Hepatocyte (in vitro differentiated cells): ENCODE measurements at regions not wholly inside any gene's neighbourhood (a gene's known extent, or its start where the extent isn't known, plus 50 kb on each side); places are given as distances from the start of the nearest gene placed in this dataset.

Experiments
- DNase-seq: peaks from one replicate; pipeline ENCODE4 v3.0.0-alpha.2; 2016; ENCODE audit warnings: low spot score
- H2AFZ ChIP-seq: fragments of 200-600 bp; sonication (generic); 2 replicates; pipeline ENCODE4 v1.6.0; 2016; ENCODE audit warnings: antibody characterized with exemption, mild to moderate bottlenecking
- H3K27ac ChIP-seq: fragments of 200-600 bp; sonication (generic); 2 replicates; pipeline ENCODE4 v1.5.1; 2016; ENCODE audit warnings: mild to moderate bottlenecking
- H3K27me3 ChIP-seq: fragments of 200-600 bp; sonication (generic); 2 replicates; pipeline ENCODE4 v1.6.1; 2016
- H3K36me3 ChIP-seq: fragments of 200-600 bp; sonication (generic); replicated peaks from 2 replicates; pipeline ENCODE4 v1.5.1; 2016; ENCODE audit warnings: low read depth; ENCODE audit not compliant: insufficient read depth
- H3K4me1 ChIP-seq: fragments of 200-600 bp; sonication (generic); 2 replicates; pipeline ENCODE4 v1.5.1; 2016; ENCODE audit warnings: mild to moderate bottlenecking, moderate library complexity; ENCODE audit not compliant: insufficient read depth
- H3K4me2 ChIP-seq: fragments of 200-600 bp; sonication (generic); 2 replicates; pipeline ENCODE4 v1.6.0; 2016
- H3K4me3 ChIP-seq: fragments of 200-600 bp; sonication (generic); 2 replicates; pipeline ENCODE4 v1.5.1; 2016; ENCODE audit warnings: mild to moderate bottlenecking
- H3K79me2 ChIP-seq: fragments of 200-600 bp; sonication (generic); 2 replicates; pipeline ENCODE4 v1.6.0; 2017; ENCODE audit warnings: mild to moderate bottlenecking
- H3K9me2 ChIP-seq: fragments of 200-600 bp; sonication (generic); replicated peaks from 2 replicates; pipeline ENCODE4 v1.6.0; 2017; ENCODE audit warnings: mild to moderate bottlenecking; ENCODE audit not compliant: insufficient read depth
- H3K9me3 ChIP-seq: fragments of 200-600 bp; sonication (generic); 2 replicates; pipeline ENCODE4 v1.5.1; 2016; ENCODE audit warnings: low read depth, mild to moderate bottlenecking
- H4K20me1 ChIP-seq: fragments of 200-600 bp; sonication (generic); 2 replicates; pipeline ENCODE4 v1.6.0; 2016; ENCODE audit warnings: mild to moderate bottlenecking; ENCODE audit not compliant: insufficient read depth, poor library complexity, severe bottlenecking
- EZH2 ChIP-seq: fragments of 200-600 bp; sonication (generic); IDR thresholded peaks from 2 replicates; pipeline ENCODE4 v1.6.1; 2016; ENCODE audit warnings: antibody characterized with exemption, mild to moderate bottlenecking, borderline replicate concordance
- EZH2phosphoT487 ChIP-seq: fragments of 200-600 bp; sonication (generic); IDR thresholded peaks from one replicate; pipeline ENCODE4 v1.6.1; 2018; ENCODE audit warnings: antibody characterized with exemption, mild to moderate bottlenecking, low read depth, moderate library complexity; ENCODE audit not compliant: unreplicated experiment, severe bottlenecking
- WGBS: methylation state at CpG from one replicate; pipeline ENCODE4 v1.1.6; 2016; ENCODE audit warnings: low lambda C conversion rate; ENCODE audit errors: missing lambda C conversion rate; 5-methylcytosine and 5-hydroxymethylcytosine counted together
- TF ChIP-seq, protein P1 (sequence below): fragments of 200-600 bp; sonication (generic); IDR thresholded peaks from 2 replicates; pipeline ENCODE4 v1.5.1; 2016; ENCODE audit warnings: antibody characterized with exemption, mild to moderate bottlenecking; ENCODE audit not compliant: poor library complexity

DNA sequence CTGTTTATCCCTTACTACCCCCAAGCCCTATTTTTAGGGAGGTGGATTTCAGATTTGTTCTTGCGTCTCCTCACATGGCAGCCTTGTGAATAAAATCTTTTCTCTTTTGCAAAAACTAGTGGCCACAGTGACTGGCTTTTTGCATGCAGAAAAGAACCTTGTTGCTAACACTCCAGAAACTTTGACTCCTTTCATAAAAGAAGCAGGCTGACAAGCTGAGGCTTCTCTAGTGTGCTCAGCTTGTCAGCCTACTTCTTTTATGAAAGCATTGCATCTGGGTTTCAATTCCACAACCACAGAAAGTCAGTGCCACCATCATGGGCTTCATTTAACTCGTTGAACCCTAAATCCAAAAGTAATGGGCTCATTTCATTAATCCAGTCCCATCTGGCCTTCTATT, 761.0 kb upstream of the COBL start:
- 89% methylated on average over 2 of the region's 2 CpGs for WGBS
- no peak overlapping the region for H2AFZ ChIP-seq

DNA sequence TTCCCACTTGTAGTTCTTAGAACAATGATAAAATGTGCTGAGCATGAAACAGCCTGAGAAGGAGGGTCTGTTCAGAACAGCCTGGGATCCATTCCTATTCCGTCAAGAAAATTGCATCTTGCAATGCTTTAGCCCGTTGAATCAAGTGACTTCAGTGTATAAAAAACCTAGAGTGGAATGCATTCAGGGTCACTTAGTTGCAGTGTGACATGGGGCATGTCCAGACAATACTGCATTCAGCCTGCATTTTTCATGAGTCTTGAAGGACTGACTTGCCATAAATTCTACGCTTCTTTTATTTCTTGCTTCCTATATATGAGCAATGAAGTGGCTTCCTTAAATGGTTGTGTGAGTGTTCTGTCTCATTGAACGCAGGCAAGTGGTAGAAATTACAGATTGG, 758.3 kb upstream of the COBL start:
- Histone ChIP-seq H3K27me3 (no peaks in the 10 kb centered on the region), H3K4me1 (no peaks in the 10 kb centered on the region), H3K9me2 (no peaks in the 10 kb centered on the region), H3K4me2 (no peak overlapping the region), H3K27ac (no peak overlapping the region), H3K4me3 (no peak overlapping the region), H2AFZ (no peak overlapping the region), H3K79me2 (no peaks in the 10 kb centered on the region), H3K9me3 (no peaks in the 10 kb centered on the region), H4K20me1 (no peaks in the 10 kb centered on the region), H3K36me3 (no peaks in the 10 kb centered on the region)
- TF ChIP-seq EZH2phosphoT487 (no peak), EZH2 (no peak)
- TF ChIP-seq, protein P1, sequence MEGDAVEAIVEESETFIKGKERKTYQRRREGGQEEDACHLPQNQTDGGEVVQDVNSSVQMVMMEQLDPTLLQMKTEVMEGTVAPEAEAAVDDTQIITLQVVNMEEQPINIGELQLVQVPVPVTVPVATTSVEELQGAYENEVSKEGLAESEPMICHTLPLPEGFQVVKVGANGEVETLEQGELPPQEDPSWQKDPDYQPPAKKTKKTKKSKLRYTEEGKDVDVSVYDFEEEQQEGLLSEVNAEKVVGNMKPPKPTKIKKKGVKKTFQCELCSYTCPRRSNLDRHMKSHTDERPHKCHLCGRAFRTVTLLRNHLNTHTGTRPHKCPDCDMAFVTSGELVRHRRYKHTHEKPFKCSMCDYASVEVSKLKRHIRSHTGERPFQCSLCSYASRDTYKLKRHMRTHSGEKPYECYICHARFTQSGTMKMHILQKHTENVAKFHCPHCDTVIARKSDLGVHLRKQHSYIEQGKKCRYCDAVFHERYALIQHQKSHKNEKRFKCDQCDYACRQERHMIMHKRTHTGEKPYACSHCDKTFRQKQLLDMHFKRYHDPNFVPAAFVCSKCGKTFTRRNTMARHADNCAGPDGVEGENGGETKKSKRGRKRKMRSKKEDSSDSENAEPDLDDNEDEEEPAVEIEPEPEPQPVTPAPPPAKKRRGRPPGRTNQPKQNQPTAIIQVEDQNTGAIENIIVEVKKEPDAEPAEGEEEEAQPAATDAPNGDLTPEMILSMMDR = no peak
- no peak for DNase-seq
- 94% methylated on average over 4 of the region's 4 CpGs for WGBS

More for the DNA sequence above, 761.0 kb upstream of the COBL start:
- no peaks in the 10 kb centered on the region for H3K4me1 ChIP-seq
- no peaks in the 10 kb centered on the region for H3K9me3 ChIP-seq
- no peak overlapping the region for H3K4me2 ChIP-seq
- H3K27me3 ChIP-seq = no peaks in the 10 kb centered on the region
- no peak overlapping the region for H3K27ac ChIP-seq
- no peaks in the 10 kb centered on the region for H3K79me2 ChIP-seq
- H3K9me2 ChIP-seq = no peaks in the 10 kb centered on the region
- H4K20me1 ChIP-seq = no peaks in the 10 kb centered on the region
- no peaks in the 10 kb centered on the region for H3K36me3 ChIP-seq
- DNase-seq = no peak
- H3K4me3 ChIP-seq = no peak overlapping the region
- no peak for TF ChIP-seq EZH2
- TF ChIP-seq EZH2phosphoT487 = no peak
- TF ChIP-seq, protein P1 = no peak

DNA sequence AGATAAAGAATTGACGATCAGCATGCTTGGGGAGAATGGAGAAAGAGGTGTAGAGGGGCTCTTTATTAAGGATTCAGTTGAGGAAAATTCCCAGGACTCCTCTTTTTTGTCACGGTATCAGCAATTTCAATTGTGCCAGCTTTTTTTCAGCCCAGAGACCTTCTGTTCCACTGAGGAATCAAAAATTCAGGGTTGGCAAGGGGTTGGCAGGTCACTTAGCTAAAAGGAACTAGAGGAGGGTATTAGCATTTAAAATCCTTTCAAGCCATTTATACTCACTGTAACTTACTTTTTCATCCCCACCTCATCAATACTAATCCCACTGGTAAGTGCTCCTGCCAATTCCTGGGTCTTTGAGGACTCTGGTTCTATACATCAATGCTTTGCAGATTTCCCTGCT, 757.5 kb upstream of the COBL start:
- no peaks in the 10 kb centered on the region for H3K9me2 ChIP-seq
- WGBS = 91% methylated on average over 2 of the region's 2 CpGs
- no peaks in the 10 kb centered on the region for H3K79me2 ChIP-seq
- TF ChIP-seq EZH2 = no peak
- TF ChIP-seq EZH2phosphoT487 = no peak
- TF ChIP-seq, protein P1 = no peak
- H4K20me1 ChIP-seq = no peaks in the 10 kb centered on the region
- no peaks in the 10 kb centered on the region for H3K27me3 ChIP-seq
- DNase-seq = no peak
- no peaks in the 10 kb centered on the region for H3K9me3 ChIP-seq
- no peak overlapping the region for H2AFZ ChIP-seq
- H3K27ac ChIP-seq = no peak overlapping the region
- no peak overlapping the region for H3K4me2 ChIP-seq
- no peaks in the 10 kb centered on the region for H3K4me1 ChIP-seq
- no peaks in the 10 kb centered on the region for H3K36me3 ChIP-seq
- H3K4me3 ChIP-seq = no peak overlapping the region

DNA sequence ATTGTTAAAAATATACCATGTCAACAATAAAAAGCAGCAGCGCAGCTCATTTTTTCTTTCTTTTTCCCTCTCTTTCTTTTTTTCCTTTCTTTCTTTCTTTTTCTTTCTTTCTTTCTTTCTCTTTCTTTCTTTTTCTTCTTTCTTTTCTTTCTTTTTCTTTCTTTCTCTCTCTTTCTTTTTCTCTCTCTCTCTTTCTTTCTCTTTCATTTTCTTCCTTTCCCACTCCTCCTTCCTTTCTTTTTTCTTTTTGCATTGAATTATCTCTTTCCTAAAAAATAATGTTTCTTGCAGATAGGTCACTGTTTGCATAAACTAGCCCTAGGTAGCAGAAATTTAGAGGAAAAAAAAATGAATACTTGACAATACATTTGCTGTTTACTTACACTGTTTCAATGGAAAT, 755.1 kb upstream of the COBL start:
- H3K4me2 ChIP-seq = no peak overlapping the region
- no peak overlapping the region for H3K4me3 ChIP-seq
- H3K79me2 ChIP-seq = no peaks in the 10 kb centered on the region
- H3K27me3 ChIP-seq = no peaks in the 10 kb centered on the region
- H3K9me3 ChIP-seq = no peaks in the 10 kb centered on the region
- no peaks in the 10 kb centered on the region for H3K4me1 ChIP-seq
- no peaks in the 10 kb centered on the region for H3K9me2 ChIP-seq
- H2AFZ ChIP-seq = no peak overlapping the region
- 0% methylated on average over 1 of the region's 1 CpG for WGBS
- TF ChIP-seq, protein P1 = no peak
- TF ChIP-seq EZH2 (no peak), EZH2phosphoT487 (no peak)
- no peaks in the 10 kb centered on the region for H3K36me3 ChIP-seq
- H4K20me1 ChIP-seq = no peaks in the 10 kb centered on the region
- H3K27ac ChIP-seq = no peak overlapping the region
- no peak for DNase-seq
